ENCODE measurements at regions not wholly inside any gene's neighbourhood (a gene's known extent, or its start where the extent isn't known, plus 50 kb on each side); places are given as distances from the start of the nearest gene placed in this dataset.
"Not testable (repeated sequence)": the region's sequence is repeated elsewhere in the genome, so short reads cannot be mapped to it uniquely, and the experiment has no call there.

- TF ChIP-seq CTCF (conservative IDR thresholded peaks at IDR 0.05; ENCODE audit: low read depth, low read length); MAZ (IDR thresholded peaks at IDR 0.05; ENCODE audit: borderline replicate concordance, low read depth, low read length); RCOR1 (IDR thresholded peaks at IDR 0.05; ENCODE audit: insufficient replicate concordance, low read length); USF2 (IDR thresholded peaks at IDR 0.05; ENCODE audit: low read depth, low read length); POLR2A (IDR thresholded peaks at IDR 0.05; ENCODE audit: low read depth, low read length); RFX5 (IDR thresholded peaks at IDR 0.05; ENCODE audit: low read depth, low read length); RAD21 (IDR thresholded peaks at IDR 0.05; ENCODE audit: low read length): not testable (repeated sequence)
Measured at GRCh38 chr13:33672022-33672421, 145.9 kb upstream of the RFC3 start.

Data from IMR-90 (cell line).